A673 (cell line): ENCODE measurements at regions not wholly inside any gene's neighbourhood (a gene's known extent, or its start where the extent isn't known, plus 50 kb on each side); places are given as distances from the start of the nearest gene placed in this dataset.
A peak's percentile ranks its signal among the peaks of the same experiment; 100 is the strongest.

ENCODE experiments used
- BruUV-seq: library from RNA; stranded (reverse); fragments of 400-500 nt; replicated peaks from 2 replicates; lab custom pipeline; 2021; lab: Mats Ljungman, UMichigan
- CTCF ChIA-PET: fragments of 300-600 bp; sonication (Branson Sonifier 250); formaldehyde crosslinking; loops from one replicate; lab custom pipeline; 2022; ENCODE audit warnings: antibody characterized with exemption; lab: Charles Lee
- POLR2A ChIA-PET: fragments of 300-600 bp; sonication (Branson Sonifier 250); formaldehyde crosslinking; loops from one replicate; lab custom pipeline; 2022; ENCODE audit warnings: antibody characterized with exemption; ENCODE audit not compliant: low non-redundant PET; lab: Charles Lee
- DNase-seq: peaks from one replicate; pipeline ENCODE4 v3.0.0-alpha.2; 2015; ENCODE audit warnings: low spot score
- H3K27ac ChIP-seq: fragments of 200-600 bp; sonication (generic); 2 replicates; pipeline ENCODE4 v1.5.1; 2016; ENCODE audit warnings: mixed run types, low read depth, mild to moderate bottlenecking, mixed read lengths, antibody characterized with exemption, low read length; ENCODE audit not compliant: poor library complexity, severe bottlenecking
- H3K27me3 ChIP-seq: fragments of 200-600 bp; sonication (generic); replicated peaks from 2 replicates; pipeline ENCODE4 v1.6.1; 2017; ENCODE audit warnings: mixed run types, low read depth, mild to moderate bottlenecking, mixed read lengths, antibody characterized with exemption, low read length; ENCODE audit not compliant: insufficient read depth, poor library complexity
- H3K36me3 ChIP-seq: fragments of 200-600 bp; sonication (generic); 2 replicates; pipeline ENCODE4 v1.6.1; 2016; ENCODE audit warnings: mixed run types, mild to moderate bottlenecking, mixed read lengths, antibody characterized with exemption, low read length; ENCODE audit not compliant: insufficient read depth, poor library complexity, severe bottlenecking
- H3K4me1 ChIP-seq: fragments of 200-600 bp; sonication (generic); 2 replicates; pipeline ENCODE4 v1.6.1; 2017; ENCODE audit warnings: mixed run types, mild to moderate bottlenecking, mixed read lengths, antibody characterized with exemption, low read length; ENCODE audit not compliant: insufficient read depth, poor library complexity, severe bottlenecking
- H3K4me3 ChIP-seq: fragments of 200-600 bp; sonication (generic); 2 replicates; pipeline ENCODE4 v1.5.1; 2016; ENCODE audit warnings: low read depth, mixed run types, mild to moderate bottlenecking, mixed read lengths, low read length; ENCODE audit not compliant: poor library complexity, severe bottlenecking
- H3K9me3 ChIP-seq: fragments of 200-600 bp; sonication (generic); 2 replicates; pipeline ENCODE4 v1.6.1; 2016; ENCODE audit warnings: mixed run types, low read depth, mild to moderate bottlenecking, mixed read lengths, antibody characterized with exemption, low read length; ENCODE audit not compliant: poor library complexity, severe bottlenecking
- CTCF ChIP-seq: fragments of 300-800, 200-600 bp; sonication (generic); conservative IDR thresholded peaks from 2 replicates; pipeline ENCODE4 v1.5.1; 2017; ENCODE audit warnings: low read depth, mild to moderate bottlenecking, antibody characterized with exemption, low read length, moderate library complexity, mixed read lengths
- EZH2 ChIP-seq: fragments of 200-600 bp; sonication (generic); IDR thresholded peaks from 2 replicates; pipeline ENCODE4 v1.6.1; 2017; ENCODE audit warnings: borderline replicate concordance, low read depth, mild to moderate bottlenecking, mixed read lengths, antibody characterized with exemption, low read length; ENCODE audit not compliant: poor library complexity, severe bottlenecking
- intact Hi-C: fragments of 100-400 bp; cut with micrococcal nuclease; formaldehyde crosslinking; loops from one replicate; pipeline ENCODE4 v1.10.0; 2022; ENCODE audit not compliant: unreplicated experiment

- Histone ChIP-seq H3K27me3 (no peaks in the 10 kb centered on the region), H3K36me3 (no peaks in the 10 kb centered on the region), H3K27ac (peak overlapping the region; percentile 97), H3K9me3 (peaks cover 7% of the 10 kb centered on the region), H3K4me1 (peaks cover 33% of the 10 kb centered on the region), H3K4me3 (peak overlapping the region; percentile 19)
- no peak for DNase-seq
- ChIA-PET CTCF (interaction anchor here (0.7 to 0.9 kb wide), 2 partner anchors 12 to 14 kb away, joined by 3 read pairs; no protein-coding TSS in a partner anchor), POLR2A (no interaction called here)
- TF ChIP-seq CTCF (no peak), EZH2 (no peak)
- intact Hi-C loops: no loop called here
- BruUV-seq: no TSS peak
These were observed 71.9 kb downstream of the FOXL3 start for GRCh38 chr7:361680-362401.

- POLR2A ChIA-PET: interaction anchor here (0.5 kb wide), 1 partner anchor 17 kb away, joined by 3 read pairs; no protein-coding TSS in a partner anchor
- H3K27ac ChIP-seq: peak overlapping the region; percentile 97
These were observed 72.6 kb downstream of the FOXL3 start for GRCh38 chr7:362402-363096.

GRCh38 chr7:363626-364025 is 73.7 kb downstream of the FOXL3 start:
- POLR2A ChIA-PET: no interaction called here
- no peak overlapping the region for H3K4me3 ChIP-seq
- intact Hi-C loops: no loop called here
- peaks cover 1% of the 10 kb centered on the region for H3K9me3 ChIP-seq
- DNase-seq: no peak
- H3K27ac ChIP-seq: peak overlapping the region; percentile 97
- TF ChIP-seq EZH2: no peak
- TF ChIP-seq CTCF: no peak
- peaks cover 37% of the 10 kb centered on the region for H3K4me1 ChIP-seq
- no peaks in the 10 kb centered on the region for H3K36me3 ChIP-seq
- no peaks in the 10 kb centered on the region for H3K27me3 ChIP-seq
- CTCF ChIA-PET: no interaction called here
- BruUV-seq: no TSS peak

More at GRCh38 chr7:362402-363096, 72.6 kb downstream of the FOXL3 start:
- CTCF ChIA-PET: interaction anchor here (0.7 to 0.9 kb wide), 2 partner anchors 12 to 15 kb away, joined by 3 read pairs; no protein-coding TSS in a partner anchor
- Histone ChIP-seq H3K4me1 (peaks cover 37% of the 10 kb centered on the region), H3K36me3 (no peaks in the 10 kb centered on the region), H3K27me3 (no peaks in the 10 kb centered on the region), H3K4me3 (peak overlapping the region; percentile 19), H3K9me3 (peaks cover 7% of the 10 kb centered on the region)
- TF ChIP-seq EZH2 (no peak), CTCF (peak; percentile 31; the same call in 1 of the 2 replicates)
- intact Hi-C loops: no loop called here
- no TSS peak for BruUV-seq
- peak; percentile 90 for DNase-seq
